MCF 10A (cell line): ENCODE measurements at regions not wholly inside any gene's neighbourhood (a gene's known extent, or its start where the extent isn't known, plus 50 kb on each side); places are given as distances from the start of the nearest gene placed in this dataset.

ENCODE experiments used
- BruUV-seq: library from RNA; stranded (reverse); fragments of 400-500 nt; replicated peaks from 2 replicates; lab custom pipeline; 2021; lab: Mats Ljungman, UMichigan
- CTCF ChIA-PET: fragments of 300-600 bp; sonication (Branson Sonifier 250); formaldehyde crosslinking; extraction: SDS; loops from one replicate; lab custom pipeline; 2021; ENCODE audit warnings: antibody characterized with exemption, inconsistent platforms; lab: Yijun Ruan, JAX
- POLR2A ChIA-PET: fragments of 300-600, 350-650 bp; sonication (Branson Sonifier 250); formaldehyde crosslinking; extraction: SDS; loops from one replicate; lab custom pipeline; 2020; ENCODE audit warnings: antibody characterized with exemption, inconsistent platforms; lab: Yijun Ruan, JAX
- DNase-seq: peaks from one replicate; pipeline ENCODE4 v3.0.0-alpha.2; 2018; ENCODE audit not compliant: unreplicated experiment
- H3K27ac Mint-ChIP-seq: one replicate; pipeline ENCODE4 v1.8.0; 2022; ENCODE audit warnings: mild to moderate bottlenecking, low read depth, mixed read lengths; ENCODE audit not compliant: unreplicated experiment
- H3K27me3 Mint-ChIP-seq: one replicate; pipeline ENCODE4 v1.8.0; 2022; ENCODE audit warnings: mixed read lengths; ENCODE audit not compliant: insufficient read depth, unreplicated experiment
- H3K36me3 Mint-ChIP-seq: one replicate; pipeline ENCODE4 v1.8.0; 2022; ENCODE audit warnings: mild to moderate bottlenecking, moderate library complexity, mixed read lengths; ENCODE audit not compliant: insufficient read depth, unreplicated experiment
- H3K4me1 Mint-ChIP-seq: one replicate; pipeline ENCODE4 v1.8.0; 2022; ENCODE audit warnings: mixed read lengths; ENCODE audit not compliant: insufficient read depth, unreplicated experiment
- H3K4me3 Mint-ChIP-seq: one replicate; pipeline ENCODE4 v1.8.0; 2022; ENCODE audit warnings: mild to moderate bottlenecking, moderate library complexity, mixed read lengths; ENCODE audit not compliant: unreplicated experiment
- H3K9me3 Mint-ChIP-seq: one replicate; pipeline ENCODE4 v1.8.0; 2022; ENCODE audit warnings: mixed read lengths; ENCODE audit not compliant: unreplicated experiment
- CTCF ChIP-seq: fragments of 200-600 bp; IDR thresholded peaks from one replicate; pipeline ENCODE4 v1.8.0; 2022; ENCODE audit warnings: antibody characterized with exemption, mild to moderate bottlenecking; ENCODE audit not compliant: unreplicated experiment
- intact Hi-C: fragments of 100-400 bp; cut with micrococcal nuclease; formaldehyde crosslinking; loops from 2 replicates; pipeline ENCODE4 v1.14.1; 2022

GRCh38 chr3:5523125-5523524 lies 335.6 kb downstream of the EDEM1 start:
- no peaks in the 10 kb centered on the region for H3K36me3 Mint-ChIP-seq
- no peak for TF ChIP-seq CTCF
- no peaks in the 10 kb centered on the region for H3K4me1 Mint-ChIP-seq
- intact Hi-C loops = no loop called here
- CTCF ChIA-PET = no interaction called here
- H3K4me3 Mint-ChIP-seq = no peak overlapping the region
- POLR2A ChIA-PET = no interaction called here
- no peaks in the 10 kb centered on the region for H3K9me3 Mint-ChIP-seq
- peaks cover 11% of the 10 kb centered on the region for H3K27me3 Mint-ChIP-seq
- BruUV-seq = no TSS peak
- H3K27ac Mint-ChIP-seq = no peak overlapping the region
- no peak for DNase-seq

- H3K27me3 Mint-ChIP-seq = no peaks in the 10 kb centered on the region
- POLR2A ChIA-PET = interaction anchor here (0.6 to 0.7 kb wide), 3 partner anchors 19 to 1112 kb away, joined by 3 to 6 read pairs (median 3); no protein-coding TSS in a partner anchor
- no peak overlapping the region for H3K27ac Mint-ChIP-seq
- no peak for TF ChIP-seq CTCF
- H3K4me1 Mint-ChIP-seq = no peaks in the 10 kb centered on the region
- CTCF ChIA-PET = interaction anchor here (0.6 to 1.2 kb wide), 2 partner anchors 36 to 592 kb away, joined by 3 to 4 read pairs; no protein-coding TSS in a partner anchor
- no TSS peak for BruUV-seq
- intact Hi-C loops = no loop called here
- DNase-seq = no peak
- H3K36me3 Mint-ChIP-seq = no peaks in the 10 kb centered on the region
- no peak overlapping the region for H3K4me3 Mint-ChIP-seq
- H3K9me3 Mint-ChIP-seq = no peaks in the 10 kb centered on the region
Observed at GRCh38 chr3:5531039-5531438, 343.5 kb downstream of the EDEM1 start.

GRCh38 chr3:5531741-5532290 lies 344.3 kb downstream of the EDEM1 start:
- intact Hi-C loops = no loop called here
- CTCF ChIA-PET = no interaction called here

GRCh38 chr3:5540532-5540931 lies 353.0 kb downstream of the EDEM1 start:
- no peak overlapping the region for H3K4me3 Mint-ChIP-seq
- ChIA-PET CTCF (interaction anchor here (0.6 kb wide), 1 partner anchor 21 kb away, joined by 3 read pairs; no protein-coding TSS in a partner anchor), POLR2A (no interaction called here)
- intact Hi-C loops = no loop called here
- no peaks in the 10 kb centered on the region for H3K36me3 Mint-ChIP-seq
- no TSS peak for BruUV-seq
- no peaks in the 10 kb centered on the region for H3K4me1 Mint-ChIP-seq
- TF ChIP-seq CTCF = no peak
- no peak for DNase-seq
- no peaks in the 10 kb centered on the region for H3K27me3 Mint-ChIP-seq
- no peak overlapping the region for H3K27ac Mint-ChIP-seq
- peaks cover 18% of the 10 kb centered on the region for H3K9me3 Mint-ChIP-seq

More at GRCh38 chr3:5531741-5532290, 344.3 kb downstream of the EDEM1 start:
- Mint-ChIP-seq H3K27me3 (no peaks in the 10 kb centered on the region), H3K27ac (no peak overlapping the region), H3K36me3 (no peaks in the 10 kb centered on the region), H3K4me3 (no peak overlapping the region), H3K9me3 (no peaks in the 10 kb centered on the region), H3K4me1 (no peaks in the 10 kb centered on the region)
- POLR2A ChIA-PET = no interaction called here
- no TSS peak for BruUV-seq
- DNase-seq = no peak
- no peak for TF ChIP-seq CTCF
